GM18508 (cell line): ENCODE measurements at regions not wholly inside any gene's neighbourhood (a gene's known extent, or its start where the extent isn't known, plus 50 kb on each side); places are given as distances from the start of the nearest gene placed in this dataset.

Experiments used
- ATAC-seq: cut with Tn5 transposase; IDR thresholded peaks from one replicate; pipeline ENCODE4 v1.9.1; 2021; ENCODE audit warnings: moderate number of reproducible peaks; ENCODE audit not compliant: insufficient read depth, unreplicated experiment

GRCh38 chr7:15801041-15801440 is 114.6 kb upstream of the MEOX2 start:
- no peak for ATAC-seq

- no peak for ATAC-seq
Observed at GRCh38 chr7:15798081-15798480, 111.6 kb upstream of the MEOX2 start.

- no peak for ATAC-seq
Observed at GRCh38 chr7:15795393-15795792, 108.9 kb upstream of the MEOX2 start.

GRCh38 chr7:15794801-15795200 is 108.3 kb upstream of the MEOX2 start:
- ATAC-seq: no peak

GRCh38 chr7:15784694-15785030 is 98.2 kb upstream of the MEOX2 start:
- no peak for ATAC-seq

- ATAC-seq: no peak
Observed at GRCh38 chr7:15783987-15784693, 97.7 kb upstream of the MEOX2 start.

- ATAC-seq: no peak
Observed at GRCh38 chr7:15782656-15783055, 96.2 kb upstream of the MEOX2 start.

- ATAC-seq: no peak
Observed at GRCh38 chr7:15781944-15782343, 95.5 kb upstream of the MEOX2 start.

- no peak for ATAC-seq
Observed at GRCh38 chr7:15780271-15780670, 93.8 kb upstream of the MEOX2 start.

GRCh38 chr7:15778191-15778590 is 91.7 kb upstream of the MEOX2 start:
- no peak for ATAC-seq

- no peak for ATAC-seq
Observed at GRCh38 chr7:15765753-15766152, 79.3 kb upstream of the MEOX2 start.

- ATAC-seq: no peak
Observed at GRCh38 chr7:15764851-15765382, 78.4 kb upstream of the MEOX2 start.

- ATAC-seq: no peak
Observed at GRCh38 chr7:15764010-15764409, 77.5 kb upstream of the MEOX2 start.

- no peak for ATAC-seq
Observed at GRCh38 chr7:15757041-15758000, 70.8 kb upstream of the MEOX2 start.

GRCh38 chr7:15755061-15755460 is 68.6 kb upstream of the MEOX2 start:
- ATAC-seq: no peak

- no peak for ATAC-seq
Observed at GRCh38 chr7:15753887-15754579, 67.5 kb upstream of the MEOX2 start.

- ATAC-seq: no peak
Observed at GRCh38 chr7:15752377-15752776, 65.9 kb upstream of the MEOX2 start.

- no peak for ATAC-seq
Observed at GRCh38 chr7:15751191-15751701, 64.8 kb upstream of the MEOX2 start.

- ATAC-seq: no peak
Observed at GRCh38 chr7:15750727-15751126, 64.2 kb upstream of the MEOX2 start.

GRCh38 chr7:15749631-15750030 is 63.1 kb upstream of the MEOX2 start:
- ATAC-seq: no peak

GRCh38 chr7:15747712-15748111 is 61.2 kb upstream of the MEOX2 start:
- ATAC-seq: no peak
